ENCODE measurements at regions not wholly inside any gene's neighbourhood (a gene's known extent, or its start where the extent isn't known, plus 50 kb on each side); places are given as distances from the start of the nearest gene placed in this dataset.
"Not testable (repeated sequence)": the region's sequence is repeated elsewhere in the genome, so short reads cannot be mapped to it uniquely, and the experiment has no call there.

DNA sequence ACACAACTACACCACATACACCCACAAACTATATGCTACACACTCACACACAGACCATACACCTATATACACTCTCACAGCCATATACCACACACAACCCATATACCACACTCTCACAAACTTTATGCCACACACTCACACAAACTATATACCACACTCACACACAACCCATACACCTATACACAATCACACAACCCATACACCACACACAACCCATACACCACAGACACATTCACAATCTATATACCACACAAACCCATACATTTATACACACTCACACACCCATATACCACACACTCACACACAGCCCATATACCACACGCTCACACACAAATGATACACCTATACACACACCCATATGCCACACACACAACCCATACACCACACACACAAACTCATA, 163.3 kb downstream of the TMEM121 start:
- H3K36me3 ChIP-seq (replicated peaks in 1 of 2; ENCODE audit: insufficient read depth in 1 of 2, low read depth in 2 of 2): no peaks in the 10 kb centered on the region
- no peak overlapping the region for H3K4me3 ChIP-seq
- TF ChIP-seq, protein P1, sequence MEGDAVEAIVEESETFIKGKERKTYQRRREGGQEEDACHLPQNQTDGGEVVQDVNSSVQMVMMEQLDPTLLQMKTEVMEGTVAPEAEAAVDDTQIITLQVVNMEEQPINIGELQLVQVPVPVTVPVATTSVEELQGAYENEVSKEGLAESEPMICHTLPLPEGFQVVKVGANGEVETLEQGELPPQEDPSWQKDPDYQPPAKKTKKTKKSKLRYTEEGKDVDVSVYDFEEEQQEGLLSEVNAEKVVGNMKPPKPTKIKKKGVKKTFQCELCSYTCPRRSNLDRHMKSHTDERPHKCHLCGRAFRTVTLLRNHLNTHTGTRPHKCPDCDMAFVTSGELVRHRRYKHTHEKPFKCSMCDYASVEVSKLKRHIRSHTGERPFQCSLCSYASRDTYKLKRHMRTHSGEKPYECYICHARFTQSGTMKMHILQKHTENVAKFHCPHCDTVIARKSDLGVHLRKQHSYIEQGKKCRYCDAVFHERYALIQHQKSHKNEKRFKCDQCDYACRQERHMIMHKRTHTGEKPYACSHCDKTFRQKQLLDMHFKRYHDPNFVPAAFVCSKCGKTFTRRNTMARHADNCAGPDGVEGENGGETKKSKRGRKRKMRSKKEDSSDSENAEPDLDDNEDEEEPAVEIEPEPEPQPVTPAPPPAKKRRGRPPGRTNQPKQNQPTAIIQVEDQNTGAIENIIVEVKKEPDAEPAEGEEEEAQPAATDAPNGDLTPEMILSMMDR (IDR thresholded peaks at IDR 0.05): no peak
- no peak for TF ChIP-seq POLR2A (IDR thresholded peaks at IDR 0.05)
- H3K4me1 ChIP-seq: no peaks in the 10 kb centered on the region
- H3K27me3 ChIP-seq: no peaks in the 10 kb centered on the region
- 94% methylated on average over 1 of the region's 1 CpG for WGBS, 2 donors
- ATAC-seq: no peak
- DNase-seq: no peak
- H3K9me3 ChIP-seq: no peaks in the 10 kb centered on the region
- no peak overlapping the region for H3K27ac ChIP-seq
- intact Hi-C loops (cut with DNase I): no loop called here

DNA sequence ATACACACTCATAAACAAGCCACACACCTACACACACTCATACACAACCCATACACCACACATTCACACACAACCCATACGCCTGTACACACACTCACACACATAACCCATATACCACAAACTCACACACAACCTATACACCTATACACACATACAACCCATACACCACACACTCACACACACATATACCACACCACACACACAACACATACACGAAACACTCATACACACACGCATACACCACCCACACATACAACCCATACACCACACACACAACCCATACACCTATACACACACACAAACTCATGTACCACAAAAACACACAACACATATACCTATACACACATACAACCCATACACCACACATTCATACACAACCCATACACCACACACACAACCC, 164.3 kb downstream of the TMEM121 start:
- no peak for DNase-seq
- H3K9me3 ChIP-seq: no peaks in the 10 kb centered on the region
- no peak overlapping the region for H3K27ac ChIP-seq
- intact Hi-C loops (cut with DNase I): no loop called here
- no peak overlapping the region for H3K4me3 ChIP-seq
- no peak for TF ChIP-seq POLR2A (IDR thresholded peaks at IDR 0.05)
- TF ChIP-seq, protein P1 (IDR thresholded peaks at IDR 0.05): no peak
- 62 to 81% methylated on average over 3 of the region's 3 CpGs for WGBS, 2 donors
- H3K4me1 ChIP-seq: no peaks in the 10 kb centered on the region
- ATAC-seq: no peak
- H3K36me3 ChIP-seq (replicated peaks in 1 of 2; ENCODE audit: insufficient read depth in 1 of 2, low read depth in 2 of 2): no peaks in the 10 kb centered on the region
- no peaks in the 10 kb centered on the region for H3K27me3 ChIP-seq

DNA sequence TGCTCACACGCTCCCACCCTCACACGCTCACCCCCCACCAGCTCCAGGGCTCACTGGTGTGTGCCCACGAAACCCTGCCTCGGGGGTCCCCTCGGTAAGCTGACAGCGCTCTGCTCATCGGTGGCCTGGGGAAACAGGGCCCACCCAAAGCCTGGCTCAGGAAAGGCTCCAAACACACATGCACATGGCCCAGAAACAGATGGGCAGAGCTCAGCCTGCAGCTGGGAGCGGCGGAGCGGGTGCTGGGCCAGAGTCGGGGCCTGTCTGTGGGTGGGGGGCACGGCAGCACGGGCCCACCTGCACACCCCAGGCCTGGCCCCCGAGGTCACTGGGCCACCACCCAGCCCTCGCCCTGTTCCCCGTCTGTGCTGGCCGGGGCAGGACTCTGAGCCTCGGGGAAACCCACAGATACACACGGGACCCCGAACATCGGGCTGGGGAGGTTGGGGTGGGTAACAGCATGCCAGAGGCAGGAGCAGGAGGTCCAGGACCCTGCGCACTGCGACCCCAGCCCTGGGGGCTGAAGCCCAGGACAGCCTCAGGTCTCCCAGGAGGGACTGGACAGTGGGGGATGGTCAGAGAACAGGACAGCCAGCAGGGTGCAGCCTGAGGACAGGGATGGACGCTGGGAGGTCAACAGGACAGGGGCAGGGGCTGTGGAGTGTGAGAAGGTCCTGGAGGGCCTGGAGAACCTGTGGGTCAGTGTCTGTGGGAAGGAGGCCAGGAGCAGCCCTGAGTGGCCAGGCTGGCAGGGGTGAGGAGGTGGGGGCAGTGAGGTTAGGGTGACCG, 165.1 kb downstream of the TMEM121 start:
- ATAC-seq; H3K4me1 ChIP-seq; H3K36me3 ChIP-seq (replicated peaks in 1 of 2; ENCODE audit: insufficient read depth in 1 of 2, low read depth in 2 of 2); H3K27ac ChIP-seq; H3K4me3 ChIP-seq; H3K9me3 ChIP-seq; intact Hi-C loops (cut with DNase I); H3K27me3 ChIP-seq; DNase-seq: not testable (repeated sequence)
- 79 to 84% methylated on average over 7 to 24 of the region's 25 CpGs for WGBS, 2 donors

DNA sequence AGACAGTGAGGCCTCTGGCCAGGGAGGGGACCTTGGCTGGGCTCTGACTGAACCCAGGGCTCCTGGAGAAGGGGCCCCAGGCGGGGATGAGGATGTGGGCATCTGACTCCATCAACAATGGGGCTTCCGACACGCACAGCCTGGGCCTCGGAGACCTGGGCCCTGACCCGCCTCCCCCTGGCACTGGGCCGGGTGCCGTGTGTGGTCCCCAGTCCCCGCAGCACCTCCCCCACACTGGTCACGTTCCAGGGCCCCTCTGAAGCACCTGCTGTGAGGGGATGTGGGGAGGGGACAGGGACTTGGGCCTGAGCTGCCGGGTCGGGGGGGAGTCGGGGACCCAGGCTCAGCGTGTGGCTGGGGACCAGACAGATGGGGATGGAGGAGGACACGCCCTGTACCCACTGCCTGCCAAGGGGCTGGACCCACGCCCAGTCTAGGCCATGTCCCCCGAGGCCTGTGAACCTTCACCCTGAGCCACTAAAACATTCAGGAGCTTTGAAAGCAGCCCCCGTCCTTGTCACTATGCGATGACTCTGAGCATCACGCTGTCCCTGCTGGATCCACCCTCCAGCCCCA, 165.8 kb downstream of the TMEM121 start:
- H3K4me1 ChIP-seq; intact Hi-C loops (cut with DNase I); H3K36me3 ChIP-seq (replicated peaks in 1 of 2; ENCODE audit: insufficient read depth in 1 of 2, low read depth in 2 of 2); ATAC-seq; H3K9me3 ChIP-seq; H3K4me3 ChIP-seq; DNase-seq; H3K27ac ChIP-seq; H3K27me3 ChIP-seq: not testable (repeated sequence)
- WGBS, 2 donors: no CpG with 5 or more reads among the region's 19 CpGs

DNA sequence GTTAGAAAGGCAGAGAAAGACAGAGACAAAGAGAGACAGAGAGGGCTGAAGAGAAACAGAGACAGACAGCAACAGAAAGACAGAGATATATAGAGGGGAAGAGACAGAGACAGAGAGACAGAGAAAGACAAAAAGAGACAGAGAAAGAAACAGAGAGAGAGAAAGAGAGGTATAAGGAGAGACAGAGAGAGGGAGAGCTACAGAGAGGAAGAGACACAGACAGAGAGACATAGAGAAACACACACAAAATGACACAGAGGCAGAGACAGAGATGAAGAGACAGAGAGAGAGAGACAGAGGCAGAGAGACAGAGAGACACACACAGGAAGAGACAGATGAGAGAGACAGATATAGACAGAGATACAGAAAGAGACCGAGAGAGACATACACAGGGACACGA, 168.6 kb downstream of the TMEM121 start:
- 58 to 79% methylated on average over 2 of the region's 2 CpGs for WGBS, 2 donors
- Histone ChIP-seq H3K9me3 (no peaks in the 10 kb centered on the region), H3K4me3 (no peak overlapping the region), H3K36me3 (replicated peaks in 1 of 2; ENCODE audit: insufficient read depth in 1 of 2, low read depth in 2 of 2) (no peaks in the 10 kb centered on the region), H3K4me1 (no peaks in the 10 kb centered on the region), H3K27ac (no peak overlapping the region), H3K27me3 (no peaks in the 10 kb centered on the region)
- TF ChIP-seq POLR2A (IDR thresholded peaks at IDR 0.05): no peak
- TF ChIP-seq, protein P1 (IDR thresholded peaks at IDR 0.05): no peak
- DNase-seq (no peak), ATAC-seq (no peak)
- intact Hi-C loops (cut with DNase I): no loop called here

DNA sequence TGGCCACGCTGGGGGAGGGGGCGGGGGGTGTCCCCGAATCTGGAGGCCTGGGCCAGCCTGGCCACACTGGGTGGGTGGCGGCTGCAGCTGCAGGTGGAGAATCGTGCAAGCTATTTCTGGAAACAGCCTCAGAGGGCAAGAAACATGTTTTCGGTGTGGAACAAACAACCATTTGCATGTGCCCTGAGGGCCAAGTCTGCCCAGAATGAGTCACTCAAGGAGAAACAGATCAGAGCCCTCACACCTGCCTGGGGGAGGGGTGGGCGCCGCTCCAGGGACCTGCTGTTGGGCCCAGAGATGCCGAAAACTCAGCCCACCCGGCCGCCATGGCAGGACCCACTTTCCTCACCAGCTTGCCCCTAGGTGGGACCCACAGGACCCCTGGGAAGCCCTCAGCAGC, 170.0 kb downstream of the TMEM121 start:
- ATAC-seq; intact Hi-C loops (cut with DNase I); H3K27ac ChIP-seq; H3K9me3 ChIP-seq; DNase-seq; H3K4me3 ChIP-seq; H3K36me3 ChIP-seq (replicated peaks in 1 of 2; ENCODE audit: insufficient read depth in 1 of 2, low read depth in 2 of 2); H3K27me3 ChIP-seq; H3K4me1 ChIP-seq: not testable (repeated sequence)
- no CpG with 5 or more reads among the region's 11 CpGs for WGBS, 2 donors

DNA sequence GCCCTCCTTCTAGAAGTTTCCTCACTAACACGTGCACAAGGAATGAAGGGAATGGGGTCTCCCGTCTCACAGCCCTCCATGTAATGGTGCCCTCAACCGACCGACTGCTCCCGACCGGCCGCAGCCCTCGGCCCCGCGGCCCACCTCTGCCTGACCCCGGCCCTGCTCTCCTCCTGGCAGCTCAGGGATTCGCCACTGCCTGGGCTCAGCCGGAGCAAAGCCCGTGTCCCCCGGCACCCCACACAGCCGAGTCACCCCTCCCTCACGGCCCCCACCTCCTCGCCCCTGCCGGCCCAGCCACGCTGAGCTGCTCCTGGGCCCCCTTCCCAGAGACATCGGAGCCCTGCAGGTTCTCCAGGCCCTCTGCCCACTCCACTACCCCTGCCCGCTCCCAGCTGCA, 171.0 kb downstream of the TMEM121 start:
- H3K36me3 ChIP-seq (replicated peaks in 1 of 2; ENCODE audit: insufficient read depth in 1 of 2, low read depth in 2 of 2); H3K4me1 ChIP-seq; DNase-seq; intact Hi-C loops (cut with DNase I); H3K27ac ChIP-seq; H3K27me3 ChIP-seq; H3K4me3 ChIP-seq; ATAC-seq; H3K9me3 ChIP-seq: not testable (repeated sequence)
- WGBS, 2 donors: 85 to 100% methylated on average over 2 to 17 of the region's 22 CpGs

DNA sequence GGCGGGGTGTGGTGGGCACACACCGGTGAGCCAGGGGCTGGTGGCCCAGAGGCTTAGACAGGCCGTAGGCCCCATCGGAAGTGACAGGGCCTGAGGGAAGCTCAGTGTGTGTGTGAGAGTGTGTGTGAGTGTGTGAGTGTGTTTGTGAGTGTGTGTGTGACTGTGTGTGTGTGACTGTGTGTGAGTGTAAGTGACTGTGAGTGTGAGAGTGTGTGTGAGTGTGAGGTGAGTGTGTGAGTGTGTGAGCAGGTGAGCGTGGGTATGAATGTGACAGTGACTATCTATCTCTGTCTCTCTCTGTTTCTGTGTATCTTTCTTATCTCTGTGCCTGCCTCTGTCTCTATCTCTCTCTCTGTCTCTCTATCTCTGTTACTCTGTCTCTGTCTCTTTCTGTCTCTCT, 171.6 kb downstream of the TMEM121 start:
- H3K9me3 ChIP-seq; DNase-seq; intact Hi-C loops (cut with DNase I); H3K4me3 ChIP-seq; ATAC-seq; H3K27ac ChIP-seq; H3K27me3 ChIP-seq; H3K36me3 ChIP-seq (replicated peaks in 1 of 2; ENCODE audit: insufficient read depth in 1 of 2, low read depth in 2 of 2); H3K4me1 ChIP-seq: not testable (repeated sequence)
- 53 to 70% methylated on average over 3 to 4 of the region's 5 CpGs for WGBS, 2 donors

DNA sequence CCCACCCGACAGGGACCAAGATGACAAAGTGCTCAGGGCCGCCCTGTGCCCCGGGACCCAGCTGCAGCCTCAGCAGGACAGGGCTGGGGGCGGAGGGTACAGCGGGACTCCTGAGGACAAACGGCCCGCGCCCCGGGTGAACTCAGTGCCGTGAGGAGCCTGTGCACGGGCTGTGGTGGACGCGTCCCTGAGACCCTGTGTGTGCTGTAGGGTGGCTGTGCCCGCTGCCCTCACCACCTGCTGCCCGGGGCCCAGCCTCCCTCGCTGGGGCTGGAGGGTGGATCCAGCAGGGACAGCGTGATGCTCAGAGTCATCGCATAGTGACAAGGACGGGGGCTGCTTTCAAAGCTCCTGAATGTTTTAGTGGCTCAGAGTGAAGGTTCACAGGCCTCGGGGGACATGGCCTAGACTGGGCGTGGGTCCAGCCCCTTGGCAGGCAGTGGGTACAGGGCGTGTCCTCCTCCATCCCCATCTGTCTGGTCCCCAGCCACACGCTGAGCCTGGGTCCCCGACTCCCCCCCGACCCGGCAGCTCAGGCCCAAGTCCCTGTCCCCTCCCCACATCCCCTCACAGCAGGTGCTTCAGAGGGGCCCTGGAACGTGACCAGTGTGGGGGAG, 172.7 kb downstream of the TMEM121 start:
- 70% methylated on average over 10 of the region's 27 CpGs; no CpG with 5 or more reads in 1 of the 2 donors for WGBS, 2 donors
- not testable (repeated sequence) for H3K4me1 ChIP-seq, ATAC-seq

More for the DNA sequence above, 172.7 kb downstream of the TMEM121 start:
- H3K9me3 ChIP-seq; H3K27ac ChIP-seq; H3K27me3 ChIP-seq; H3K4me3 ChIP-seq; intact Hi-C loops (cut with DNase I); H3K36me3 ChIP-seq (replicated peaks in 1 of 2; ENCODE audit: insufficient read depth in 1 of 2, low read depth in 2 of 2); DNase-seq: not testable (repeated sequence)

Data from body of pancreas (tissue), 4 donors.